Fibroblast of lung (primary cell): ENCODE measurements at regions not wholly inside any gene's neighbourhood (a gene's known extent, or its start where the extent isn't known, plus 50 kb on each side); places are given as distances from the start of the nearest gene placed in this dataset.

Experiments
- EZH2 ChIP-seq: IDR thresholded peaks from 2 replicates; pipeline ENCODE4 v1.5.1; 2012; ENCODE audit warnings: low read length, control low read depth, mild to moderate bottlenecking; ENCODE audit errors: missing control alignments
- TF ChIP-seq, protein P1 (sequence below), 2 donors: IDR thresholded peaks in 1 of 2; conservative IDR thresholded peaks in 1 of 2; 1 replicate in 1 of 2; 2 replicates in 1 of 2; pipeline ENCODE4 v1.5.1; 2011 to 2012; ENCODE audit warnings: low read length in 2 of 2, control low read depth in 1 of 2, inconsistent platforms in 1 of 2, low read depth in 1 of 2, mild to moderate bottlenecking in 1 of 2

GRCh38 chr20:48186447-48186846 is 401.2 kb upstream of the SULF2 start:
- TF ChIP-seq, protein P1, sequence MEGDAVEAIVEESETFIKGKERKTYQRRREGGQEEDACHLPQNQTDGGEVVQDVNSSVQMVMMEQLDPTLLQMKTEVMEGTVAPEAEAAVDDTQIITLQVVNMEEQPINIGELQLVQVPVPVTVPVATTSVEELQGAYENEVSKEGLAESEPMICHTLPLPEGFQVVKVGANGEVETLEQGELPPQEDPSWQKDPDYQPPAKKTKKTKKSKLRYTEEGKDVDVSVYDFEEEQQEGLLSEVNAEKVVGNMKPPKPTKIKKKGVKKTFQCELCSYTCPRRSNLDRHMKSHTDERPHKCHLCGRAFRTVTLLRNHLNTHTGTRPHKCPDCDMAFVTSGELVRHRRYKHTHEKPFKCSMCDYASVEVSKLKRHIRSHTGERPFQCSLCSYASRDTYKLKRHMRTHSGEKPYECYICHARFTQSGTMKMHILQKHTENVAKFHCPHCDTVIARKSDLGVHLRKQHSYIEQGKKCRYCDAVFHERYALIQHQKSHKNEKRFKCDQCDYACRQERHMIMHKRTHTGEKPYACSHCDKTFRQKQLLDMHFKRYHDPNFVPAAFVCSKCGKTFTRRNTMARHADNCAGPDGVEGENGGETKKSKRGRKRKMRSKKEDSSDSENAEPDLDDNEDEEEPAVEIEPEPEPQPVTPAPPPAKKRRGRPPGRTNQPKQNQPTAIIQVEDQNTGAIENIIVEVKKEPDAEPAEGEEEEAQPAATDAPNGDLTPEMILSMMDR (conservative IDR thresholded peaks at IDR 0.05 in 1 of 2, IDR thresholded peaks at IDR 0.05 in 1 of 2; ENCODE audit: low read depth in 1 of 2, low read length in 2 of 2): no peak
- TF ChIP-seq EZH2: no peak
